Activated CD8-positive, alpha-beta memory T cell treated with anti-CD3 and anti-CD28 coated beads for 1 hour (primary cell): ENCODE measurements at regions not wholly inside any gene's neighbourhood (a gene's known extent, or its start where the extent isn't known, plus 50 kb on each side); places are given as distances from the start of the nearest gene placed in this dataset.

Experiments used
- DNase-seq, 2 donors: peaks; one replicate each; pipeline ENCODE4 v3.0.0-alpha.2; 2020; ENCODE audit warnings: low read depth in 1 of 2; ENCODE audit errors: extremely low read depth in 1 of 2

DNA sequence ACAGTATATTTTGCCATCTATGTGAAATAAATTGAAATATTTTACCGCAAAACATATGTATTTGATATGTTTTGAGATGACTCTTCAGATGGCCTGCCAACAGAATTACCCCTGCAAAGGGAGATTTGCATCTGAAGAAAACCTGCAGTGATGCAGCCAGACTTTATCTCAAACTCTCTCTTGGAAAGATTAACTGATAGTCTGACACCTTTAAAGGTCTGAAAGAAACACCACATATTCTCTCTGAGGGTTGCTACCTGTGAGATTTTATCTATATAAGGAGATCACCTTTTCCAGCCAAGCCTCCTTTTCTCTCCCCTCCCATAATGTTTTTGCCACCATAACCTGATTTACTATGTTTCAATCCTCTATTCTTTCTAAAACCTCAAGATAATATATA is 1106.3 kb upstream of the IGFBP7 start:
- no peak for DNase-seq

DNA sequence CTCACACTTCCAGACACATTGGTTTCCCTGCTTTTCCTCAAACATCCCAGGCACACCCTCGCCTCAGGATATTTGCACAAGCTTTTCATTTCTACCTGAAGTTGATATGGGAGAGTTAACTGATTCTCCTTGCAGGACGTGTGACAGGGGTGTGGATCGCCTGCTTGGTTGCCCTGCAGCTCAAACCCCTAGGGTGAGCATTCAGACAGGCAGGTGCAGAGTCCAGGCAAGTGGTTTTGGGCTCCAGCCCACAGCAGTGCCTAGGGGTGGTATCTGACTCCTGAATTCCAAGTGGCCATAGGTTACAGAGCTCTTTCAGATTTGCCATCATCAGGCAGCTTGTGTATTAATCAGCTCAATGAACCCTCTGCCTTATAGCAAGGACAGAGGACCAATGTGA is 1104.2 kb upstream of the IGFBP7 start:
- no peak for DNase-seq

- no peak for DNase-seq
These were observed 1099.4 kb upstream of the IGFBP7 start for GRCh38 chr4:58209551-58209950.

GRCh38 chr4:58209001-58209400 is 1098.8 kb upstream of the IGFBP7 start:
- DNase-seq, result no peak

DNA sequence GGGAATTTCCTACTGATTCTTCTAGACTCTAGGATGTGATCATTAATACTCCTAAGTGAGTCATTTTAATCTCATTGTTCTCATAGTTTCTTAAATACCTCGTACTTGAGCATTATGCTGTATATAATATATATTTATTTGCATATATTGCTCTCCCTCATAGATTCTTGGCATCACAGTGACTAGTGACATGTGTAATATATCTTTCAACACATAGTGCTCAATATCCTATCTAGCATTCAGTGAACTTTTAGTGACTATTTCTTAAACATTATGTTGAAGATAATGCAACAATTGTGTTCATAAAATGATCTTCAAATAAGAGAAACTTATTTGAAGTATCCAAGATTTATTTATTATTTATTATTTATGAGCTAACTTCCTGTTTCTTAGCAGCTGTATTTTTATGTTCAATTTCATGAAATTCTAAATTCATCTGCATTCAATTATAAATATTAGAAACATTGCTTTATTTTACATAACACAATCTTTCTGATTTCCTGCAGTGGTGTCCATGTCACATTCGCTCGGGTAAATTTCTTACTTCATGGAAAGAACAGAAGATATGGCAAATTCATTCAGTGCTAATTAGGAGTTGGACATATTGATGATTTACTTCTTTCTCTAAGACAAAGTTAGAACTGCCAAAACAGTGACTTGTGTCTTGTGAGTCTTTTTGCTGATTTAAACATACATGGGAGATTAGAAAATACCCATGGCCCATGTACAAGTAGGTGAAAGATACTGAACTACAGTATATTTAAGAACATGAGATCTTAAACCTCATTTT is 1095.5 kb upstream of the IGFBP7 start:
- DNase-seq, result no peak

DNA sequence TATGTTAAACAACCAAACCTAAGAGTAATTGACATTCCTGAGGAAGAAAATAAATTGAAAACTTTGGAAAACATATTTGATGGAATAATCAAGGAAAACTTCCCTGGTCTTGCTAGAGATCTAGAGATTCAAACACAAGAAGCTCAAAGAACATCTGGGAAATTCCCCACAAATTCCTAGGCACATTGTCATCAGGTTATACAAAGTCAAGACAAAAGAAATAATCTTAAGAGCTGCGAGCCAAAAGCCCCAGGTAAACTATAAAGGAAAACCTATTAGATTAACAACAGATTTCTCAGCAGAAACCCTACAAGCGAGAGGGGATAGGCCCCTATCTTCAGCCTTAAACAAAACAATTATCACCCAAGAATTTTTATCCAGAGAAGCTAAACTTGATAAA is 1082.0 kb upstream of the IGFBP7 start:
- no peak for DNase-seq

- no peak for DNase-seq
These were observed 1080.9 kb upstream of the IGFBP7 start for GRCh38 chr4:58191109-58191508.

DNA sequence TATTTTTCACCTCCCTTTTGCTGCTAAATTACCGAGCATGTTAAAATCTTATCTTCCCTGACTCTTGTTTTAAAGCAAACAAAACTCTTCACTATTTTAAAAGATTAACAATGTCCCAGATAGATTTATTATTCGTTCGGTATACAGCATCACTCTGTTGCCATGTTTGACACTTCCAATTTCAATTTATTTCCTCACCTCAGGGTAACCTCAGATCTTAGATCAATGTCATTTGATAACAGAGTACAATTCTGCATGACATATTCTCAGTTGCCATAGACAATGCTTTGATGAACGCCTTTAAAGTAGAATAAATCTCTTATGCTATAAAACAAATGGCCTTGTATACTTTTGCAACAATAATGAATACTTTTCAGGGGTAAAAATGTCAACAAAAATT is 1078.1 kb upstream of the IGFBP7 start:
- no peak for DNase-seq

DNA sequence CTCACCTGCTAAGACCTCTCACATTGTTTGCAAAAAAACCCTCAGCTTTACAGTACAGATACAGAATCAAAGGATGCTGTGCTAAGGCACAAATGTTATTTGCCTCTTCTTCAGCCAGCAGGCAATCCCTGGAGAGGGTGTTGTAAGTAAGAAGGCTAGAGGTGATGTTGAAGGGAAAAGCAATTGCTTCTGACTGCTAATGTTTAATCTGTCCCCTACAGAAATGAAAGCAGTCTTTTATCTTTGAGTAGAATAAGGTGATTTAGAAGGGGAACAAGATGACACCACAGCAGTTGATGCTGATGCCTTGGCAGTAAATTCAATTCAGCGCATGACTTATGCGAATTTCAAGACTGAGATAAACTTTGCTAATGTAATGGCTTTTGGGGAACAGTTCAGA is 1064.8 kb upstream of the IGFBP7 start:
- no peak for DNase-seq

DNA sequence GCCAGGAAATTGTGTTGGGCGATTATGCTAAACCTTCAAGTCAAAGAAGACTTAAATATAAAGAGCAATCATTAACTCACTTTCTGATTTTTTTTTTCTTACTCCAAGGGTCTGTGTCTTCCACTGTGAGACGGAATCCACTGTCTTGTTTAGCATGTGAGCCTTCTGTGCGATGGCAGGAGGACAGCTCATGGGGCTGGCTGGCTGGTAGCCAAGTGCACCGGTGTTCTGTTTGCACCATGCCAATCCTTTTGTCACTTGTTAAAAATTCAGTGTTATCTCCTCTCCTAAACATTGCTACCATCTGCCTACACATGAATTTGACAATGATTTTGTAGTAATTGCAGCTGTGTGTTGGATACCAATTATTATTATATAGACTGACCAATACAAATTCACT is 1056.3 kb upstream of the IGFBP7 start:
- no peak for DNase-seq

DNA sequence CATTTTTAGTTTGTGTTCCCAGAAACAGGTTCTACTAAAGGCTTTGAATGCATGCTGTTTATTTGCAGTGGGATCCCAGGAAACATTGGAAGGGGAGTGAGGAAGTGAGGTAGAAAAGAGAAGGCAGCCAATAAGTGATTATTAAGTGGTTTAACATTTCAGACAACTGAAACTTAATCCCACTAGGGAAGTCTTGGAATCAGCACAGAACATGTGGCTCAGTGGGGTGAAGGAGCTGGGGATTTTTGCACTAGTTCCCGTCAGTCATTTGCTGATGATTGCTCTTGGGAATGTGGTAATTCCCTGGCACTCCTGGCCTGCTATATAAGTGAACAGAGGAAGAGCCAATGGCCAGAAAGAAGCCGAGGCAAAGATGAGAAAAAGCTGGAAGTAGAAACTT is 1053.0 kb upstream of the IGFBP7 start:
- DNase-seq, result no peak

DNA sequence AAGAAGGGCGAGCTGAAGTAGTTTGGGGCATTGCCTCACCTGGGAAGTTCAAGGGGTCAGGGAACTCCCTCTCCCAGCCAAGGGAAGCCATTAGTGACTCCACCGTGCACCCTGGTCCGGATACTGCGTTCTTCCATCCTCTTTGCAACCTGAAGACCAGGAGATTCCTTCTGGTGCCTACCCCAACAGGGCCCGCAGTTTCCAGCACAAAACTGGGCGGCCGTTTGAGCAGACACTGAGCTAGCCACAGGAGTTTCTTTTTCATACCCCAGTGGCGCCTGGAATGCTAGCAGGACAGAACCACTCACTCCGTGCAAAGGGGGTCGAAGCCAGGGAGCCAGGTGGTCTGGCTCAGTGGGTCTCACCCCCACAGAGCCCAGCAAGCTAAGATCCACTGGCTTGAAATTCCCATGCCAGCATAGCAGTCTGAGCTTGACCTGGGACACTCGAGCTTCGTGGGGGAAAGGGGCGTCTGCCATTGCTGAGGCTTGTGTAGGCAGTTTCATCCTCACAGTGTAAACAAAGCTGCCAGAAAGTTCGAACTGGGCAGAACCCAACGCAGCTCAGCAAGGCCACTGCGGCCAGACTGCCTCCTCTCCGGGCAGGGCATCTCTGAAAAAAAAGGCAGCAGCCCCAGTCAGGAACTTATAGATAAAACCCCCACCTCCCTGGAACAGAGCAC is 1039.4 kb upstream of the IGFBP7 start:
- no peak for DNase-seq

DNA sequence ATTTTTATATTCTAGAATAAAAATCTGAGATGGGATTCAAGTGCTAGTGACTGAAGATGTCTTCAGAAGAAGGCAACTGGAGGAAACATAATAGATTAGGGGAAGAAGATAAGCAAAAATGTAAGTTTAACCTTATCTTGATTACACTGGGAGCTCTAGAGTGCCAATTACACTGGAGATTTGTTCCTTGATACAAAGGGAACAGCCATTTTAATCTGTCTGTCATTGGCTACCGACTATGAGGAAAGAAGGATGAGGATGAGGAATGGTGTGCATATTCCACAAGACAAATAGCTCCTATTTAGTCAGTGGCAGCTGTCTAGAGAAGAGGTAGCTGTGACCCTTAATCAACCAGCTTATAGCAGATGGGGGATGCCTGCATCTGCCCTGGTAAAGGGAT is 1034.5 kb upstream of the IGFBP7 start:
- no peak for DNase-seq

- no peak for DNase-seq
These were observed 1028.8 kb upstream of the IGFBP7 start for GRCh38 chr4:58138786-58139668.

GRCh38 chr4:58136604-58137003 is 1026.4 kb upstream of the IGFBP7 start:
- DNase-seq, result no peak

- no peak for DNase-seq
These were observed 1017.5 kb upstream of the IGFBP7 start for GRCh38 chr4:58127680-58128079.

DNA sequence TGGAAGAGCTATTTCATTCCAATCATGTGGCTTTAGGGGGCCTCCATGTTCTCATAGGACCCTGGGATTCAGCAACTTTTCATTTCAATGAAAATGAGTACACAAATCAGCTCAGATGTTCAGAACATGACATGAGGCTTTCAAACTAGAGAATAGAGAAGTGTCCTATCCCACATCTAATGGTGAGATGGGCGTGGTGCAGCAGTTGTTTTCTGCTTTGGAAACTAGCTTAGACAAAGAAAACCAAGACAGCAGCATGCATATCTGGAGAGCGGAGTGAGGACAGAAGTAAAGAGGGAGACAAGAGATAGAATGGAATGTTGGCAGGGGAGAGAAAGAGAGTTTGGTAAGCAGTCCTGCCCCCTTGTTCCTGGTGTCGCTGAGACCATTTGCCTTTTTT is 1009.1 kb upstream of the IGFBP7 start:
- no peak for DNase-seq

DNA sequence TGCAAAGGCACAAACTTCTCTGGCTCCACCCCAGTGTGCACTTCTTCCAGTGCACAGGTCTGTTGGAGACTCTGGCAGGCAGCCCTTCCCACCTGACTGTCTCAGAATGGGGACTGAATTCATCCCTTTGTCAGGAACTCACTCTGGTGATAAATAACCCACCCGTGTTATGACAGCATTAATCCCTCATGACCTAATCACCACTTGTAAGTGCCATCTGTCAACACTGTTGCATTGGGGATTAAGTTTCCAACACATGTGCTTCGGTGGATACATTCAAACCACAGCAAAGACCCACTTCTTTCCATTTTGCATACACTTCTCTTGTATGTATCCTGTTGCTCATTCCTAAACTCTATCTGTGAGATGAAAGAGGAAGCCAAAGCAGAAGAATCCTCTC is 1002.9 kb upstream of the IGFBP7 start:
- DNase-seq, result no peak

GRCh38 chr4:58111818-58112217 is 1001.6 kb upstream of the IGFBP7 start:
- DNase-seq, result no peak

GRCh38 chr4:58093352-58093751 is 983.2 kb upstream of the IGFBP7 start:
- no peak for DNase-seq

- no peak for DNase-seq
These were observed 980.4 kb upstream of the IGFBP7 start for GRCh38 chr4:58090539-58090938.

DNA sequence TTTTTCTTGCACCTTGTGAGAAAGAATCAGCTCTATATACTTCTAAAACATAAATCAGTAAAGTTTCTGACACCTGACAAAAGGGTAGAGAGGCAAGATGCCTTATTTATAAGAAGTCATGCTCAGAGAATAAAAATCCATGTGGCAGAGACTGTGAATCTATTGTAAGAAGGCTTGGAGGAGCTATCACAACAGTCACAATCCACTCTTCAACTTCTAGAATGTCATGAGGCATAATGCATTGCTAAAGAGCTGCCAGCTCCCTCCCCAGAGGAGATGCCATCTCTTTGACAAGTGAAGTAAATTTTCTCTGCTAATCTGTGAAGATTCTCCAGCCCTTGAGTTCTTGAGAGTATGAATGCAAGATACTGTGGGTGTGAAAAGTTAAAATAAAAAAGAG is 971.2 kb upstream of the IGFBP7 start:
- no peak for DNase-seq
